ENCODE measurements at regions not wholly inside any gene's neighbourhood (a gene's known extent, or its start where the extent isn't known, plus 50 kb on each side); places are given as distances from the start of the nearest gene placed in this dataset.
"Not testable (repeated sequence)": the region's sequence is repeated elsewhere in the genome, so short reads cannot be mapped to it uniquely, and the experiment has no call there.

- not testable (repeated sequence) for H3K9ac ChIP-seq (ENCODE audit: low read length); H3K9me3 ChIP-seq (ENCODE audit: control insufficient read depth, low read depth, low read length); H3K27ac ChIP-seq (ENCODE audit: low read length); H3K27me3 ChIP-seq (ENCODE audit: control insufficient read depth, insufficient read depth, low read length); H3K4me3 ChIP-seq (ENCODE audit: low read length); H3K36me3 ChIP-seq (ENCODE audit: control insufficient read depth, low read depth, low read length); H3K4me1 ChIP-seq (ENCODE audit: control insufficient read depth, low read depth, low read length)
Observed at GRCh38 chr10:76815505-76815904, 822.1 kb downstream of the KCNMA1 start.

- H3K4me1 ChIP-seq (ENCODE audit: control insufficient read depth, low read depth, low read length) = no peaks in the 10 kb centered on the region
- H3K27me3 ChIP-seq (ENCODE audit: control insufficient read depth, insufficient read depth, low read length) = no peaks in the 10 kb centered on the region
Observed at GRCh38 chr10:76811430-76811829, 826.2 kb downstream of the KCNMA1 start.

GRCh38 chr10:76788452-76788811 lies 849.2 kb downstream of the KCNMA1 start:
- Histone ChIP-seq H3K27me3 (ENCODE audit: control insufficient read depth, insufficient read depth, low read length) (no peaks in the 10 kb centered on the region), H3K4me1 (ENCODE audit: control insufficient read depth, low read depth, low read length) (no peaks in the 10 kb centered on the region), H3K9me3 (ENCODE audit: control insufficient read depth, low read depth, low read length) (no peaks in the 10 kb centered on the region), H3K27ac (ENCODE audit: low read length) (no peak overlapping the region), H3K36me3 (ENCODE audit: control insufficient read depth, low read depth, low read length) (no peaks in the 10 kb centered on the region), H3K4me3 (ENCODE audit: low read length) (no peak overlapping the region), H3K9ac (ENCODE audit: low read length) (no peak overlapping the region)

More at GRCh38 chr10:76811430-76811829, 826.2 kb downstream of the KCNMA1 start:
- Histone ChIP-seq H3K9me3 (ENCODE audit: control insufficient read depth, low read depth, low read length) (no peaks in the 10 kb centered on the region), H3K9ac (ENCODE audit: low read length) (no peak overlapping the region), H3K4me3 (ENCODE audit: low read length) (no peak overlapping the region), H3K27ac (ENCODE audit: low read length) (no peak overlapping the region), H3K36me3 (ENCODE audit: control insufficient read depth, low read depth, low read length) (no peaks in the 10 kb centered on the region)

DNA sequence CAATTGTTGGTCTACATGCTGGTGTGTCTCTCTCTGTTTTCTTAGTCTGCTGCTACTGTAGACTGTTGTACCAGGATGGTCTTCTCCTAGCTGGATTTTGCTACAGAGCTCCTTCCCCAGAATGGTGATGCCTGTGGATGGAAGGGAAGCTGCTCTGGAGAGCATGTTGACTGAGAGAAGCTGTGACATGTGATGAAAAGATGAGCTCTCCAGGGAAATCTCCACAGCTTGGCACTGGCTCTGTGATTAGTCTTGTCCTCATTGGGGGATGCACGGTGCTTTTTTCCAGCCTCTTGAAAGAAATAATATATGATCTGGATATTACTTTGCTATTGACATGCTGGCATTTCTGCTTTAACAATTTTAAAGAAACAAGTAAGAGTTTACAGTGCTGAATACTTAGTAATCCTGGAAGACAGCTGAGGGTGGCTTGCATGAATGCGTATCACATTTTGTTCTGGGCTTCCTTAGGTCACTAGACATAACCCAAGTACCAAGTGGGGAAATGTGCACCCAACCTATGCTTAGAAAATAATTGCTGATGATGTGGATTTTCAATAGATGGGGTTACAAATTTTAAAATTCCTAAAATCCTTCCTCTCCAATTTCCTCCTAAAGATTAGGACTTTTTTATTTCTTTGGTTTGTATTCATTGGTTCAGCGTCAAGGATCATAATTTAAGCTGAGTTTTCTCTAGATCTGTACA lies 849.7 kb downstream of the KCNMA1 start:
- Histone ChIP-seq H3K9me3 (ENCODE audit: control insufficient read depth, low read depth, low read length) (peaks cover 4% of the 10 kb centered on the region), H3K9ac (ENCODE audit: low read length) (no peak overlapping the region), H3K4me3 (ENCODE audit: low read length) (no peak overlapping the region), H3K27ac (ENCODE audit: low read length) (no peak overlapping the region), H3K36me3 (ENCODE audit: control insufficient read depth, low read depth, low read length) (no peaks in the 10 kb centered on the region), H3K4me1 (ENCODE audit: control insufficient read depth, low read depth, low read length) (no peaks in the 10 kb centered on the region), H3K27me3 (ENCODE audit: control insufficient read depth, insufficient read depth, low read length) (no peaks in the 10 kb centered on the region)

DNA sequence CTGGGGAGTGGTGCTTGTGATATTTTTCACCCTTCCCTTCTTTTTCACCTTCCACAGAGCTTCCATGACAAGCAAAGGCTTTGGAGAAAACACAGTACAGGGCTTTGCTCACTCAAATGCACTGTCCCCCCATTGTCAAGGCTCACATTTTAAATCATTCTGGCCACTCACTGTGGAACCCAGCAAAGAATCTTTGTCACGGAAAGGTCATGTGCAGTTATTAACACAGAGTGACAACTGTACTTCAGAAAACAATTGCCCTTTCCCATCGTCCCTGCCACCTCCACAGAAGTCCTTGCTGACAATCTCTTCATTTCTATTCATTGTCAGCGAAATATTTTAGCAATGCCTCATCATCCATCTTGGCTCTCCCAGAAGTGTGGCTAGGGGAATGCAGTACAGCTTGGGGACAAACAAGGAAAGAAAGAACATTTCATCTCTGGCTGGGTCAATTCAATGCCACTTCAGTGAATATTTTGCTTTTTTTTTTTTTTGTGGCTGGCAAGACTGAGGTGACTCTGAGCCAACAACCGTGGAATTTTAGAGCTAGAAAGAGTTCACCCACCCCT lies 851.0 kb downstream of the KCNMA1 start:
- Histone ChIP-seq H3K9me3 (ENCODE audit: control insufficient read depth, low read depth, low read length) (peaks cover 6% of the 10 kb centered on the region), H3K36me3 (ENCODE audit: control insufficient read depth, low read depth, low read length) (no peaks in the 10 kb centered on the region), H3K27me3 (ENCODE audit: control insufficient read depth, insufficient read depth, low read length) (no peaks in the 10 kb centered on the region), H3K4me3 (ENCODE audit: low read length) (no peak overlapping the region), H3K9ac (ENCODE audit: low read length) (no peak overlapping the region), H3K27ac (ENCODE audit: low read length) (no peak overlapping the region), H3K4me1 (ENCODE audit: control insufficient read depth, low read depth, low read length) (no peaks in the 10 kb centered on the region)

DNA sequence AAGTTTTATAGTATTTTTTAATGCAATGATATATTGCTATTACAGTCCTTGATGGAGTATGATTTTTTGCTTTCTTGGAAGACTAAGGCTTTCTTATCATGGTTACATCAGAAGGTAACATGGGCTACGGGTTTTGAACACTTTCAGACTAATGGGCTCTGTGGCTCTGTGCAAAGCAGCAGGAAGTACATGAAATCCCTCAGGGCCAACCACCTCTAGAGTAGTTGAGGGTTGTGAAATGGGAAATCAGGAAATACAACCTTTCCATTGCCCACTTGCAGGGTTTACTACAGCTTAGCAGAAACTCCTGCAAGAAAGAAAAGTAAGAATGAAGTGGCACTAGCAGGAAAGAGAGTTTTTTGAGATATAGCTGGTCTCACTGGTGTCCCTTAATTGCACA lies 853.5 kb downstream of the KCNMA1 start:
- Histone ChIP-seq H3K9ac (ENCODE audit: low read length) (no peak overlapping the region), H3K4me1 (ENCODE audit: control insufficient read depth, low read depth, low read length) (peaks cover 19% of the 10 kb centered on the region), H3K27me3 (ENCODE audit: control insufficient read depth, insufficient read depth, low read length) (no peaks in the 10 kb centered on the region), H3K4me3 (ENCODE audit: low read length) (no peak overlapping the region), H3K27ac (ENCODE audit: low read length) (no peak overlapping the region), H3K36me3 (ENCODE audit: control insufficient read depth, low read depth, low read length) (no peaks in the 10 kb centered on the region), H3K9me3 (ENCODE audit: control insufficient read depth, low read depth, low read length) (peaks cover 6% of the 10 kb centered on the region)

GRCh38 chr10:76779796-76780301 lies 857.8 kb downstream of the KCNMA1 start:
- Histone ChIP-seq H3K9me3 (ENCODE audit: control insufficient read depth, low read depth, low read length) (peaks cover 6% of the 10 kb centered on the region), H3K4me3 (ENCODE audit: low read length) (peak overlapping the region; percentile 36), H3K36me3 (ENCODE audit: control insufficient read depth, low read depth, low read length) (no peaks in the 10 kb centered on the region), H3K27ac (ENCODE audit: low read length) (peak overlapping the region; percentile 76), H3K9ac (ENCODE audit: low read length) (peak overlapping the region; percentile 37), H3K4me1 (ENCODE audit: control insufficient read depth, low read depth, low read length) (peaks cover 37% of the 10 kb centered on the region), H3K27me3 (ENCODE audit: control insufficient read depth, insufficient read depth, low read length) (no peaks in the 10 kb centered on the region)

DNA sequence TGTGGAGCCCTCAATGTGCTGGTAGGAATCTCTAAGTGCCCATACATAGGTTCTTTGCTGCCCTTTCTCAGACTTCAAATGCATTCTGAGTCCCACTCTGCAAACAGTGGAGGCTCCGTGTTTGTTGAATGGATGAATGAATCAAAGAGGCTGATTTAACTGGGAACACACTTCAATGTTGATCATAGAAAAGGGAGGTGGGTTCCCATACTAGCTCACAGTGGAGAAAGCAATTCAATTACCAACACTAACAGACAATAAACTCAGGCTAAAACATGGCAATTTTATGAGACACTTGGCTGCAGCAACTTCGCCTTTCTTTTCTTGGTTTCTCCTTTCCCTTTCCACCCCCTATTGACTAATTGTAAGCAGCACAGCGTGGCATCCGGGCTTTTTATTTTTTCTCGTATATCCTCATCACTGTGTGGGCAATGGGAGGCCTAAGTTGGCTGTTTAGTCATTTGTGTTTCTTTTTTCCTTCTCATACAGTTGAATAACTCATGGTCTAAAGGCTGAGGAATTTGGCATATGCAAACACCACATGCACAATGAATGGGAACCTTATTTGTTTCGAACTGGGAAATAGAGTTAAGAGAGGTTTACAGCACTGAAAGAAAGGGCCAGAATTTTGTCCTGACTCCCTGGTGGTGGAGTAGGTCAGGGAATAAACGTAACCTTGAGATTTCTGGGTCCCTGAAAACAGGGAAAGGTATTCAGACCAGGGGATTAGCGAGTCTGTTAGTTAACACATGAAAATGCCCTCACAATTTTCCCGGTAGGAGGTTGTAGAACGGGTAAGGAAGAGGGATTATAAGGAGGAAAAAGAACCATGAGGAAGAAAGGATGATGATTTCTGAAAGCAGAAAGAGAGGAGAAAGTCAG lies 858.5 kb downstream of the KCNMA1 start:
- H3K27ac ChIP-seq (ENCODE audit: low read length) = peak overlapping the region; percentile 95
- no peaks in the 10 kb centered on the region for H3K27me3 ChIP-seq (ENCODE audit: control insufficient read depth, insufficient read depth, low read length)
- H3K4me3 ChIP-seq (ENCODE audit: low read length) = peak overlapping the region; percentile 40

GRCh38 chr10:76774987-76775603 lies 862.5 kb downstream of the KCNMA1 start:
- Histone ChIP-seq H3K4me1 (ENCODE audit: control insufficient read depth, low read depth, low read length) (peaks cover 26% of the 10 kb centered on the region), H3K27ac (ENCODE audit: low read length) (no peak overlapping the region), H3K9me3 (ENCODE audit: control insufficient read depth, low read depth, low read length) (peaks cover 6% of the 10 kb centered on the region), H3K36me3 (ENCODE audit: control insufficient read depth, low read depth, low read length) (no peaks in the 10 kb centered on the region), H3K9ac (ENCODE audit: low read length) (no peak overlapping the region), H3K4me3 (ENCODE audit: low read length) (no peak overlapping the region), H3K27me3 (ENCODE audit: control insufficient read depth, insufficient read depth, low read length) (no peaks in the 10 kb centered on the region)

More for the DNA sequence above, 858.5 kb downstream of the KCNMA1 start:
- no peaks in the 10 kb centered on the region for H3K36me3 ChIP-seq (ENCODE audit: control insufficient read depth, low read depth, low read length)
- H3K4me1 ChIP-seq (ENCODE audit: control insufficient read depth, low read depth, low read length) = peaks cover 37% of the 10 kb centered on the region
- H3K9me3 ChIP-seq (ENCODE audit: control insufficient read depth, low read depth, low read length) = peaks cover 9% of the 10 kb centered on the region
- H3K9ac ChIP-seq (ENCODE audit: low read length) = peak overlapping the region; percentile 58

DNA sequence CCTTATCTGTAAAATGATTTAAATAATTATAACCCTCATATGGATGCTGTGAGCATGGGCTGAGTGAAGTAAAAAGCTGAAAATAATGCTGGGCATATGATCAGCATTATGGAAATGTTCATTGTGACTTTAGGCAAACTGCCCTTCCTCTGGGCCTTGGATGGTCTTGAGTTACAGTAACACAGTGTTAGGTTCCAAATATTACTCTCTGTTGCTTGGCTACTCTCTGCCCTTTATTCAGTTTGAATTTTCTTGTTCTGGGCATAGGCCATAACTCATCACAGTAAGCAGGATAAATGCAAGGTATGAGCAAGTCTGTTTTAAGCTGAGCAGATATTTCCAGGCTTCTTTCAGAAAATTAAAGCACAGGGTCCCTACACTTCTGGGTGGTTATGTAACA lies 868.0 kb downstream of the KCNMA1 start:
- peaks cover 6% of the 10 kb centered on the region for H3K9me3 ChIP-seq (ENCODE audit: control insufficient read depth, low read depth, low read length)
- H3K36me3 ChIP-seq (ENCODE audit: control insufficient read depth, low read depth, low read length) = no peaks in the 10 kb centered on the region
- H3K4me1 ChIP-seq (ENCODE audit: control insufficient read depth, low read depth, low read length) = no peaks in the 10 kb centered on the region
- H3K9ac ChIP-seq (ENCODE audit: low read length) = no peak overlapping the region
- H3K27ac ChIP-seq (ENCODE audit: low read length) = no peak overlapping the region
- no peak overlapping the region for H3K4me3 ChIP-seq (ENCODE audit: low read length)
- H3K27me3 ChIP-seq (ENCODE audit: control insufficient read depth, insufficient read depth, low read length) = no peaks in the 10 kb centered on the region

- Histone ChIP-seq H3K9ac (ENCODE audit: low read length) (no peak overlapping the region), H3K27ac (ENCODE audit: low read length) (no peak overlapping the region), H3K36me3 (ENCODE audit: control insufficient read depth, low read depth, low read length) (no peaks in the 10 kb centered on the region), H3K4me1 (ENCODE audit: control insufficient read depth, low read depth, low read length) (no peaks in the 10 kb centered on the region), H3K9me3 (ENCODE audit: control insufficient read depth, low read depth, low read length) (peaks cover 3% of the 10 kb centered on the region), H3K27me3 (ENCODE audit: control insufficient read depth, insufficient read depth, low read length) (no peaks in the 10 kb centered on the region), H3K4me3 (ENCODE audit: low read length) (no peak overlapping the region)
Observed at GRCh38 chr10:76769161-76769560, 868.4 kb downstream of the KCNMA1 start.

All from iPS-18a (cell line).